ENCODE measurements at regions not wholly inside any gene's neighbourhood (a gene's known extent, or its start where the extent isn't known, plus 50 kb on each side); places are given as distances from the start of the nearest gene placed in this dataset.

- no peak for DNase-seq
These were observed 179.0 kb downstream of the ADGRA3 start for GRCh38 chr4:22336822-22337221.

GRCh38 chr4:22334155-22334554 is 181.7 kb downstream of the ADGRA3 start:
- DNase-seq: no peak

- DNase-seq: no peak
These were observed 191.4 kb downstream of the ADGRA3 start for GRCh38 chr4:22324422-22324821.

- no peak for DNase-seq
These were observed 192.2 kb downstream of the ADGRA3 start for GRCh38 chr4:22323691-22324090.

- DNase-seq: no peak
These were observed 192.9 kb downstream of the ADGRA3 start for GRCh38 chr4:22322996-22323395.

GRCh38 chr4:22315628-22316027 is 200.2 kb downstream of the ADGRA3 start:
- DNase-seq: no peak

- DNase-seq: no peak
These were observed 201.9 kb downstream of the ADGRA3 start for GRCh38 chr4:22313976-22314375.

GRCh38 chr4:22312113-22312512 is 203.8 kb downstream of the ADGRA3 start:
- no peak for DNase-seq

- DNase-seq: no peak
These were observed 214.6 kb downstream of the ADGRA3 start for GRCh38 chr4:22301253-22301652.

- DNase-seq: no peak
These were observed 216.2 kb downstream of the ADGRA3 start for GRCh38 chr4:22299678-22300077.

GRCh38 chr4:22287631-22288030 is 228.2 kb downstream of the ADGRA3 start:
- DNase-seq: no peak

GRCh38 chr4:22268350-22269025 is 247.4 kb downstream of the ADGRA3 start:
- DNase-seq: no peak

- DNase-seq: no peak
These were observed 251.6 kb downstream of the ADGRA3 start for GRCh38 chr4:22264261-22264660.

- no peak for DNase-seq
These were observed 262.4 kb downstream of the ADGRA3 start for GRCh38 chr4:22253431-22253830.

GRCh38 chr4:22246847-22247246 is 269.0 kb downstream of the ADGRA3 start:
- no peak for DNase-seq

- no peak for DNase-seq
These were observed 270.6 kb downstream of the ADGRA3 start for GRCh38 chr4:22245294-22245693.

GRCh38 chr4:22241415-22241814 is 274.5 kb downstream of the ADGRA3 start:
- peak in 1 of 2 donors; percentile 39 for DNase-seq

GRCh38 chr4:22240814-22241213 is 275.1 kb downstream of the ADGRA3 start:
- DNase-seq: no peak

- no peak for DNase-seq
These were observed 277.1 kb downstream of the ADGRA3 start for GRCh38 chr4:22238742-22239141.

GRCh38 chr4:22237846-22238494 is 277.9 kb downstream of the ADGRA3 start:
- DNase-seq: peak in 1 of 2 donors; percentile 0

- peak; percentile 5 to 51 for DNase-seq
These were observed 278.6 kb downstream of the ADGRA3 start for GRCh38 chr4:22237155-22237751.

- DNase-seq: no peak
These were observed 280.2 kb downstream of the ADGRA3 start for GRCh38 chr4:22235698-22236097.

GRCh38 chr4:22233230-22233629 is 282.6 kb downstream of the ADGRA3 start:
- no peak for DNase-seq

GRCh38 chr4:22220965-22221364 is 272.4 kb upstream of the KCNIP4 start:
- DNase-seq: no peak

Measured in CD4-positive, alpha-beta T cell treated with Interferon alpha-2 for 1 hour (primary cell).